ENCODE measurements at regions not wholly inside any gene's neighbourhood (a gene's known extent, or its start where the extent isn't known, plus 50 kb on each side); places are given as distances from the start of the nearest gene placed in this dataset.

DNA sequence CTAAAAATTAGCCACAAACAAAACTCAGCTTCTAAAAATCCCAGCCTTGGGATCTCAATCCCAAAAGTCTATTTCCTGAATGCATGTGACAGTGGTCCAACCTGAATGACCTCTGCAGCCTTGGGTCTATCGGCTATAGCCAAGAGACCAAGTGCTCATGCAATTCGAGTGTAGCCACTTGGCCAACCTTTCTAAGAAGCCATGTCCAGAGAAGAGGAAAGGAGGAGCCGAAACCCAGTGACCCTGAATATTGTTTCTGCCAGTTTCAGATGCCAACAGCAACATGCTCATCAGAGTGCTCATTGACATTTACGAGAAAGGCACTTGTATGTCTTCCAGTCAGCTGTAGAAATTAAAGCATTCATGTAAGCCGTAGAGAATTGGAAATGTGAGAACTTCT, 1231.9 kb downstream of the NLGN4Y start:
- H3K27me3 ChIP-seq: no peaks in the 10 kb centered on the region
- H3K4me1 ChIP-seq: no peaks in the 10 kb centered on the region
- H3K27ac ChIP-seq: no peak overlapping the region
- no peak overlapping the region for H3K4me3 ChIP-seq
- no CpG with 5 or more reads among the region's 5 CpGs for WGBS
- DNase-seq (ENCODE audit: low spot score in 2 of 2): no peak
- TF ChIP-seq CTCF (IDR thresholded peaks at IDR 0.05) (no peak), POLR2AphosphoS5 (IDR thresholded peaks at IDR 0.05) (no peak), EP300 (IDR thresholded peaks at IDR 0.05) (no peak), POLR2A (IDR thresholded peaks at IDR 0.05) (no peak)
- no peaks in the 10 kb centered on the region for H3K9me3 ChIP-seq
- H3K36me3 ChIP-seq: no peaks in the 10 kb centered on the region

GRCh38 chrY:15773579-15773978, 1249.2 kb downstream of the NLGN4Y start:
- Histone ChIP-seq H3K27me3 (no peaks in the 10 kb centered on the region), H3K9me3 (no peaks in the 10 kb centered on the region), H3K27ac (no peak overlapping the region), H3K36me3 (no peaks in the 10 kb centered on the region), H3K4me1 (no peaks in the 10 kb centered on the region), H3K4me3 (no peak overlapping the region)
- no peak for TF ChIP-seq POLR2AphosphoS5 (IDR thresholded peaks at IDR 0.05)
- TF ChIP-seq POLR2A (IDR thresholded peaks at IDR 0.05): no peak
- no peak for TF ChIP-seq EP300 (IDR thresholded peaks at IDR 0.05)
- no peak for TF ChIP-seq CTCF (IDR thresholded peaks at IDR 0.05)
- DNase-seq (ENCODE audit: low spot score in 2 of 2): no peak
- WGBS: no CpG with 5 or more reads among the region's 3 CpGs

DNA sequence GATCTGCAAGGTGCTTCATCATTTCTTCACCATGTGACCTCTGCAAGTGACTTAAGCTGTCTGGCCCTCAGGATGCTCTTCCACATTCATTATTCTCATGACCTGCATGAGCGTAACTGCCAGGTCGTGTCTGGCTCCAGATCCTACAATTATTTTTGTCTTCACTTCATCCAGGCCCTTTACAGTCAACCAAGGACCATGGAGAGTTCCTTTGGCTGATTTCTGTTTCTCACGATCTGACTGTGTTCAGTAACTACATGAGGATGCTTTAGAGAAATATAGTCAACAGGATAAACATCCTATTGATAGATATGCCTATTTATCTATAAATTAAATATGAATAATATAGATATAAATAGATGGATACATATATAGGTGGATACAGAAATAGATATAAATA, 1251.6 kb downstream of the NLGN4Y start:
- no peak for DNase-seq (ENCODE audit: low spot score in 2 of 2)
- no peaks in the 10 kb centered on the region for H3K4me1 ChIP-seq
- no CpG with 5 or more reads among the region's 3 CpGs for WGBS
- H3K4me3 ChIP-seq: no peak overlapping the region
- no peak overlapping the region for H3K27ac ChIP-seq
- H3K27me3 ChIP-seq: no peaks in the 10 kb centered on the region
- TF ChIP-seq POLR2AphosphoS5 (IDR thresholded peaks at IDR 0.05) (no peak), POLR2A (IDR thresholded peaks at IDR 0.05) (no peak), EP300 (IDR thresholded peaks at IDR 0.05) (no peak), CTCF (IDR thresholded peaks at IDR 0.05) (no peak)
- no peaks in the 10 kb centered on the region for H3K9me3 ChIP-seq
- H3K36me3 ChIP-seq: no peaks in the 10 kb centered on the region

- Histone ChIP-seq H3K27me3 (no peaks in the 10 kb centered on the region), H3K4me1 (no peaks in the 10 kb centered on the region), H3K27ac (no peak overlapping the region), H3K9me3 (no peaks in the 10 kb centered on the region), H3K36me3 (no peaks in the 10 kb centered on the region), H3K4me3 (no peak overlapping the region)
- no peak for DNase-seq (ENCODE audit: low spot score in 2 of 2)
- TF ChIP-seq CTCF (IDR thresholded peaks at IDR 0.05) (no peak), POLR2AphosphoS5 (IDR thresholded peaks at IDR 0.05) (no peak), POLR2A (IDR thresholded peaks at IDR 0.05) (no peak), EP300 (IDR thresholded peaks at IDR 0.05) (no peak)
Measured at GRCh38 chrY:15779891-15780290, 1255.6 kb downstream of the NLGN4Y start.

GRCh38 chrY:15800021-15800420, 1275.7 kb downstream of the NLGN4Y start:
- no peaks in the 10 kb centered on the region for H3K9me3 ChIP-seq
- TF ChIP-seq POLR2AphosphoS5 (IDR thresholded peaks at IDR 0.05) (no peak), POLR2A (IDR thresholded peaks at IDR 0.05) (no peak), EP300 (IDR thresholded peaks at IDR 0.05) (no peak), CTCF (IDR thresholded peaks at IDR 0.05) (no peak)
- H3K27me3 ChIP-seq: no peaks in the 10 kb centered on the region
- H3K4me1 ChIP-seq: no peaks in the 10 kb centered on the region
- H3K36me3 ChIP-seq: no peaks in the 10 kb centered on the region
- WGBS: no CpG with 5 or more reads among the region's 3 CpGs
- H3K27ac ChIP-seq: no peak overlapping the region
- no peak for DNase-seq (ENCODE audit: low spot score in 2 of 2)
- H3K4me3 ChIP-seq: no peak overlapping the region

Data from suprapubic skin (tissue), 4 donors.